Neural cell (in vitro differentiated cells): ENCODE measurements at regions not wholly inside any gene's neighbourhood (a gene's known extent, or its start where the extent isn't known, plus 50 kb on each side); places are given as distances from the start of the nearest gene placed in this dataset.

ENCODE experiments used
- H2AFZ ChIP-seq: fragments of 200-600, 300-800 bp; sonication (generic), shearing (Covaris generic); 2 replicates; pipeline ENCODE4 v1.6.0; 2014; ENCODE audit warnings: low read depth, mild to moderate bottlenecking, antibody characterized with exemption, low read length, moderate library complexity
- H3F3A ChIP-seq: fragments of 200-600 bp; shearing (Covaris generic); 2 replicates; pipeline ENCODE4 v1.6.1; 2016; ENCODE audit warnings: mild to moderate bottlenecking, moderate library complexity, mixed read lengths, antibody characterized with exemption, low read length; ENCODE audit not compliant: insufficient read depth, poor library complexity, severe bottlenecking
- H3K27ac ChIP-seq: fragments of 200-600, 300-800 bp; sonication (generic), shearing (Covaris generic); 2 replicates; pipeline ENCODE4 v1.5.1; 2014; ENCODE audit warnings: mild to moderate bottlenecking, low read length, moderate library complexity
- H3K27me3 ChIP-seq: fragments of 300-800, 200-600 bp; sonication (generic), shearing (Covaris generic); 2 replicates; pipeline ENCODE4 v1.6.0; 2014; ENCODE audit warnings: mild to moderate bottlenecking, low read depth, low read length, moderate library complexity; ENCODE audit not compliant: insufficient read depth
- H3K36me3 ChIP-seq: fragments of 300-800, 200-600 bp; sonication (generic), shearing (Covaris generic); 2 replicates; pipeline ENCODE4 v1.5.1; 2014; ENCODE audit warnings: mild to moderate bottlenecking, antibody characterized with exemption, low read length, moderate library complexity; ENCODE audit not compliant: insufficient read depth
- H3K4me2 ChIP-seq: fragments of 300-800, 200-600 bp; sonication (generic), shearing (Covaris generic); 2 replicates; pipeline ENCODE4 v1.6.0; 2014; ENCODE audit warnings: mild to moderate bottlenecking, low read length
- H3K4me3 ChIP-seq: fragments of 300-800, 200-600 bp; sonication (generic), shearing (Covaris generic); 2 replicates; pipeline ENCODE4 v1.5.1; 2014; ENCODE audit warnings: mild to moderate bottlenecking, low read length, moderate library complexity
- H3K79me2 ChIP-seq: fragments of 200-600 bp; shearing (Covaris generic); replicated peaks from 2 replicates; pipeline ENCODE4 v1.6.0; 2014; ENCODE audit warnings: mild to moderate bottlenecking, low read length, moderate library complexity; ENCODE audit not compliant: insufficient read depth
- H3K9ac ChIP-seq: fragments of 300-800, 200-600 bp; sonication (generic), shearing (Covaris generic); 2 replicates; pipeline ENCODE4 v1.6.1; 2016; ENCODE audit warnings: mild to moderate bottlenecking, low read length, mixed read lengths
- H3K9me2 ChIP-seq: fragments of 200-600 bp; shearing (Covaris generic); 2 replicates; pipeline ENCODE4 v1.6.1; 2016; ENCODE audit warnings: mild to moderate bottlenecking, low read length, mixed read lengths; ENCODE audit not compliant: insufficient read depth
- H3K9me3 ChIP-seq: fragments of 200-600, 300-800 bp; sonication (generic), shearing (Covaris generic); 2 replicates; pipeline ENCODE4 v1.6.1; 2016; ENCODE audit warnings: mild to moderate bottlenecking, mixed run types, low read length, moderate library complexity, mixed read lengths
- H4K20me1 ChIP-seq: fragments of 200-600 bp; shearing (Covaris generic); 2 replicates; pipeline ENCODE4 v1.6.1; 2016; ENCODE audit warnings: mild to moderate bottlenecking, mixed run types; ENCODE audit not compliant: insufficient read depth
- CTCF ChIP-seq: fragments of 450-650 bp; IDR thresholded peaks from 2 replicates; pipeline ENCODE4 v1.5.1; 2014; ENCODE audit warnings: antibody characterized with exemption, mild to moderate bottlenecking, moderate library complexity; ENCODE audit not compliant: poor library complexity, severe bottlenecking
- EP300 ChIP-seq: fragments of 450-650 bp; conservative IDR thresholded peaks from 2 replicates; pipeline ENCODE4 v1.6.1; 2014; ENCODE audit warnings: antibody characterized with exemption, mild to moderate bottlenecking, moderate library complexity; ENCODE audit not compliant: poor library complexity, severe bottlenecking
- EZH2 ChIP-seq: fragments of 200-600, 300-800 bp; shearing (Covaris generic), sonication (generic); IDR thresholded peaks from 2 replicates; pipeline ENCODE4 v1.6.1; 2014; ENCODE audit warnings: antibody characterized with exemption, low read length, borderline replicate concordance, mild to moderate bottlenecking; ENCODE audit not compliant: insufficient read depth, poor library complexity, severe bottlenecking
- MXI1 ChIP-seq: fragments of 450-650 bp; conservative IDR thresholded peaks from 2 replicates; pipeline ENCODE4 v1.6.1; 2014; ENCODE audit warnings: antibody characterized with exemption, mild to moderate bottlenecking; ENCODE audit not compliant: poor library complexity, severe bottlenecking
- POLR2AphosphoS5 ChIP-seq: IDR thresholded peaks from 2 replicates; pipeline ENCODE4 v1.6.1; 2012
- RAD21 ChIP-seq: fragments of 450-650 bp; conservative IDR thresholded peaks from 2 replicates; pipeline ENCODE4 v1.6.1; 2014; ENCODE audit warnings: antibody characterized with exemption, mild to moderate bottlenecking, moderate library complexity
- REST ChIP-seq: IDR thresholded peaks from 2 replicates; pipeline ENCODE4 v1.6.1; 2012; ENCODE audit warnings: borderline replicate concordance
- SMC3 ChIP-seq: fragments of 450-650 bp; conservative IDR thresholded peaks from 2 replicates; pipeline ENCODE4 v1.6.1; 2014; ENCODE audit warnings: antibody characterized with exemption, mild to moderate bottlenecking, moderate library complexity; ENCODE audit not compliant: poor library complexity
- TAF1 ChIP-seq: IDR thresholded peaks from 2 replicates; pipeline ENCODE4 v1.6.1; 2012; ENCODE audit warnings: low read depth

GRCh38 chr13:97160421-97160820 is 61.7 kb upstream of the MBNL2 start:
- Histone ChIP-seq H3K27me3 (no peaks in the 10 kb centered on the region), H3K9me3 (no peaks in the 10 kb centered on the region), H3K4me2 (no peak overlapping the region), H3K4me3 (no peak overlapping the region), H3K27ac (no peak overlapping the region), H3K9me2 (no peaks in the 10 kb centered on the region), H2AFZ (no peak overlapping the region), H3K9ac (no peak overlapping the region), H4K20me1 (no peaks in the 10 kb centered on the region), H3F3A (no peaks in the 10 kb centered on the region), H3K79me2 (no peaks in the 10 kb centered on the region), H3K36me3 (no peaks in the 10 kb centered on the region)
- no peak for TF ChIP-seq TAF1
- TF ChIP-seq CTCF, result no peak
- TF ChIP-seq EZH2, result no peak
- no peak for TF ChIP-seq EP300
- no peak for TF ChIP-seq MXI1
- no peak for TF ChIP-seq POLR2AphosphoS5
- no peak for TF ChIP-seq SMC3
- TF ChIP-seq REST, result no peak
- no peak for TF ChIP-seq RAD21

- no peak overlapping the region for H3K4me2 ChIP-seq
- H3K36me3 ChIP-seq, result no peaks in the 10 kb centered on the region
- no peaks in the 10 kb centered on the region for H3F3A ChIP-seq
- TF ChIP-seq EP300 (no peak), SMC3 (no peak), CTCF (no peak), REST (no peak), EZH2 (no peak), POLR2AphosphoS5 (no peak), MXI1 (no peak), RAD21 (no peak), TAF1 (no peak)
- no peaks in the 10 kb centered on the region for H3K79me2 ChIP-seq
- no peaks in the 10 kb centered on the region for H4K20me1 ChIP-seq
- no peaks in the 10 kb centered on the region for H3K9me2 ChIP-seq
- H3K9ac ChIP-seq, result no peak overlapping the region
- H3K27me3 ChIP-seq, result no peaks in the 10 kb centered on the region
- H3K27ac ChIP-seq, result no peak overlapping the region
- no peaks in the 10 kb centered on the region for H3K9me3 ChIP-seq
- H2AFZ ChIP-seq, result no peak overlapping the region
- H3K4me3 ChIP-seq, result no peak overlapping the region
Measured at GRCh38 chr13:97161582-97162231, 60.4 kb upstream of the MBNL2 start.
